GM23338 (cell line): ENCODE measurements at regions not wholly inside any gene's neighbourhood (a gene's known extent, or its start where the extent isn't known, plus 50 kb on each side); places are given as distances from the start of the nearest gene placed in this dataset.

Experiments
- ATAC-seq: fragments of 200-7000 bp; cut with Tn5 transposase; 3 replicates; pipeline ENCODE4 v1.9.1; 2020
- DNase-seq: peaks from one replicate; pipeline ENCODE4 v3.0.0-alpha.2; 2015; ENCODE audit warnings: low spot score
- H2AFZ ChIP-seq: fragments of 200-600 bp; sonication (generic); 2 replicates; pipeline ENCODE4 v1.8.0; 2016; ENCODE audit warnings: antibody characterized with exemption, mild to moderate bottlenecking, moderate library complexity
- H3F3A ChIP-seq: fragments of 200-600 bp; sonication (generic); replicated peaks from 2 replicates; pipeline ENCODE4 v1.8.0; 2017; ENCODE audit warnings: antibody characterized with exemption, mixed run types, low read depth
- H3K27ac ChIP-seq: fragments of 200-600 bp; sonication (generic); 2 replicates; pipeline ENCODE4 v1.6.1; 2016; ENCODE audit warnings: low read depth
- H3K27me3 ChIP-seq: fragments of 200-600 bp; sonication (generic); 2 replicates; pipeline ENCODE4 v1.8.0; 2016; ENCODE audit warnings: mild to moderate bottlenecking, mixed run types, moderate library complexity; ENCODE audit not compliant: insufficient read depth
- H3K36me3 ChIP-seq: fragments of 200-600 bp; sonication (generic); 2 replicates; pipeline ENCODE4 v1.8.0; 2016; ENCODE audit warnings: mild to moderate bottlenecking; ENCODE audit not compliant: insufficient read depth
- H3K4me1 ChIP-seq: fragments of 200-600 bp; sonication (generic); 2 replicates; pipeline ENCODE4 v1.8.0; 2016; ENCODE audit warnings: mild to moderate bottlenecking, moderate library complexity; ENCODE audit not compliant: insufficient read depth
- H3K4me2 ChIP-seq: fragments of 200-600 bp; sonication (generic); 2 replicates; pipeline ENCODE4 v1.7.1; 2017; ENCODE audit warnings: mixed run types
- H3K4me3 ChIP-seq: fragments of 200-600 bp; sonication (generic); 2 replicates; pipeline ENCODE4 v1.6.1; 2016; ENCODE audit warnings: mixed run types
- H3K79me2 ChIP-seq: fragments of 200-600 bp; sonication (generic); replicated peaks from 2 replicates; pipeline ENCODE4 v1.8.0; 2017; ENCODE audit warnings: mild to moderate bottlenecking; ENCODE audit not compliant: insufficient read depth
- H3K9me2 ChIP-seq: fragments of 200-600 bp; sonication (generic); 2 replicates; pipeline ENCODE4 v1.8.0; 2017; ENCODE audit not compliant: insufficient read depth
- H4K20me1 ChIP-seq: fragments of 200-600 bp; sonication (generic); replicated peaks from 2 replicates; pipeline ENCODE4 v1.8.0; 2017; ENCODE audit warnings: mild to moderate bottlenecking; ENCODE audit not compliant: insufficient read depth
- H3K27ac Mint-ChIP-seq: 2 replicates; pipeline ENCODE4 v1.8.0; 2020; ENCODE audit warnings: inconsistent platforms, mild to moderate bottlenecking, moderate library complexity, mixed read lengths
- H3K27me3 Mint-ChIP-seq: 3 replicates; pipeline ENCODE4 v1.8.0; 2022; ENCODE audit warnings: low read depth, mild to moderate bottlenecking, moderate library complexity, mixed read lengths, inconsistent platforms; ENCODE audit not compliant: insufficient read depth, poor library complexity
- H3K36me3 Mint-ChIP-seq: 3 replicates; pipeline ENCODE4 v1.8.0; 2021; ENCODE audit warnings: low read depth, mild to moderate bottlenecking, inconsistent platforms, moderate library complexity, mixed read lengths
- H3K4me1 Mint-ChIP-seq: 3 replicates; pipeline ENCODE4 v1.8.0; 2020; ENCODE audit warnings: mild to moderate bottlenecking, inconsistent platforms, mixed read lengths
- H3K4me3 Mint-ChIP-seq: 3 replicates; pipeline ENCODE4 v1.8.0; 2021; ENCODE audit warnings: moderate library complexity, mild to moderate bottlenecking, inconsistent platforms, mixed read lengths
- H3K9me3 Mint-ChIP-seq: 3 replicates; pipeline ENCODE4 v1.8.0; 2020; ENCODE audit warnings: moderate library complexity, mild to moderate bottlenecking, inconsistent platforms, mixed read lengths
- CREB1 ChIP-seq: fragments of 250-450 bp; sonication (Bioruptor Pico); IDR thresholded peaks from 2 replicates; pipeline ENCODE4 v1.5.0; 2020; ENCODE audit warnings: low read depth, mild to moderate bottlenecking, moderate library complexity
- EZH2 ChIP-seq: fragments of 200-600 bp; sonication (generic); IDR thresholded peaks from one replicate; pipeline ENCODE4 v1.8.0; 2017; ENCODE audit warnings: antibody characterized with exemption, mild to moderate bottlenecking, low read depth; ENCODE audit not compliant: unreplicated experiment
- EZH2phosphoT487 ChIP-seq: fragments of 200-600 bp; sonication (generic); IDR thresholded peaks from one replicate; pipeline ENCODE4 v1.8.1; 2018; ENCODE audit warnings: antibody characterized with exemption; ENCODE audit not compliant: unreplicated experiment
- JUNB ChIP-seq: IDR thresholded peaks from one replicate; pipeline ENCODE4 v1.6.1; 2016; ENCODE audit warnings: antibody characterized with exemption; ENCODE audit not compliant: unreplicated experiment
- NANOG ChIP-seq: IDR thresholded peaks from 2 replicates; pipeline ENCODE4 v1.6.1; 2016; ENCODE audit warnings: antibody characterized with exemption, borderline replicate concordance
- POLR2AphosphoS5 ChIP-seq: IDR thresholded peaks from 2 replicates; pipeline ENCODE4 v1.6.1; 2016; ENCODE audit warnings: antibody characterized with exemption, low read depth
- STAT1 ChIP-seq: IDR thresholded peaks from one replicate; pipeline ENCODE4 v1.6.1; 2016; ENCODE audit warnings: antibody characterized with exemption; ENCODE audit not compliant: unreplicated experiment
- ZNF114 ChIP-seq: fragments of 250-450 bp; sonication (Bioruptor Pico); IDR thresholded peaks from 2 replicates; pipeline ENCODE4 v1.5.0; 2020; ENCODE audit warnings: mild to moderate bottlenecking, moderate library complexity
- ZNF331 ChIP-seq: fragments of 250-450 bp; sonication (Bioruptor Pico); IDR thresholded peaks from 2 replicates; pipeline ENCODE4 v1.5.0; 2020; ENCODE audit warnings: low read depth, mild to moderate bottlenecking, moderate library complexity
- TF ChIP-seq, protein P1 (sequence below): IDR thresholded peaks from one replicate; pipeline ENCODE4 v1.6.1; 2018; ENCODE audit warnings: antibody characterized with exemption; ENCODE audit not compliant: unreplicated experiment
- TF ChIP-seq, protein P2 (sequence below): fragments of 250-450 bp; sonication (Bioruptor Pico); IDR thresholded peaks from 2 replicates; pipeline ENCODE4 v1.5.0; 2020; ENCODE audit warnings: mild to moderate bottlenecking, moderate library complexity
- TF ChIP-seq, protein P3 (sequence below), 2 experiments: fragments of 200-600 bp in 1 of 2; sonication (generic) in 1 of 2; conservative IDR thresholded peaks; 2 replicates each; pipeline versions ENCODE4 v1.5.1 to v1.6.1; 2016 to 2017; ENCODE audit warnings: antibody characterized with exemption in 2 of 2, low read depth in 2 of 2, mild to moderate bottlenecking in 2 of 2, moderate library complexity in 1 of 2
- TF ChIP-seq, protein P4 (sequence below): IDR thresholded peaks from 2 replicates; pipeline ENCODE4 v1.6.1; 2016; ENCODE audit warnings: antibody characterized with exemption

DNA sequence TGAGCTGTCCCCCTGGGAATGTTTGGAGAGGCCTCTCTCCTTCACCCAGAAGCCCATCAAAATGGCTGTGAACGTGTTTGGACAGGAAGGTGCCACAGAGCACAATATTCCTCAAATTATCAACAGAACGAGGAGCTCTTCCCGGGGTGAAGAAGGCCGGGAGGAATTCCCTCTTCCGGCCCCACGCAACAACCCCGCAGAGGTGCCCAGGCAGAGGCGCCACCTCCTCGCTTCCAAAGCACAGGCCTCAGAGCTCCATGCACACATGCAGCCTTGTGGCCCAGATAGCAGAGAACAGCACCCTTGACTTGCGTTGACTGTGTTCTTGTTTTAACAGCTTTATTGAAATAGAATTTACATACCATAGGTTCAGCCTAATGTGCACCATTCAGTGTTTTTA lies 152.5 kb upstream of the SALL3 start:
- no peaks in the 10 kb centered on the region for H4K20me1 ChIP-seq
- ATAC-seq (no peak), DNase-seq (no peak)
- H3K27ac ChIP-seq, result no peak overlapping the region
- H3K4me1 Mint-ChIP-seq, result no peaks in the 10 kb centered on the region
- no peaks in the 10 kb centered on the region for H3F3A ChIP-seq
- no peaks in the 10 kb centered on the region for H3K27me3 ChIP-seq
- peaks cover 4% of the 10 kb centered on the region for H3K27me3 Mint-ChIP-seq
- peaks cover 90% of the 10 kb centered on the region for H3K9me3 Mint-ChIP-seq
- no peaks in the 10 kb centered on the region for H3K79me2 ChIP-seq
- H2AFZ ChIP-seq, result no peak overlapping the region
- H3K4me3 Mint-ChIP-seq, result no peak overlapping the region
- H3K4me2 ChIP-seq, result no peak overlapping the region
- H3K9me2 ChIP-seq, result no peaks in the 10 kb centered on the region
- peaks cover 36% of the 10 kb centered on the region for H3K36me3 Mint-ChIP-seq
- no peak overlapping the region for H3K4me3 ChIP-seq
- H3K36me3 ChIP-seq, result no peaks in the 10 kb centered on the region
- TF ChIP-seq EZH2phosphoT487, result no peak
- TF ChIP-seq, protein P1, sequence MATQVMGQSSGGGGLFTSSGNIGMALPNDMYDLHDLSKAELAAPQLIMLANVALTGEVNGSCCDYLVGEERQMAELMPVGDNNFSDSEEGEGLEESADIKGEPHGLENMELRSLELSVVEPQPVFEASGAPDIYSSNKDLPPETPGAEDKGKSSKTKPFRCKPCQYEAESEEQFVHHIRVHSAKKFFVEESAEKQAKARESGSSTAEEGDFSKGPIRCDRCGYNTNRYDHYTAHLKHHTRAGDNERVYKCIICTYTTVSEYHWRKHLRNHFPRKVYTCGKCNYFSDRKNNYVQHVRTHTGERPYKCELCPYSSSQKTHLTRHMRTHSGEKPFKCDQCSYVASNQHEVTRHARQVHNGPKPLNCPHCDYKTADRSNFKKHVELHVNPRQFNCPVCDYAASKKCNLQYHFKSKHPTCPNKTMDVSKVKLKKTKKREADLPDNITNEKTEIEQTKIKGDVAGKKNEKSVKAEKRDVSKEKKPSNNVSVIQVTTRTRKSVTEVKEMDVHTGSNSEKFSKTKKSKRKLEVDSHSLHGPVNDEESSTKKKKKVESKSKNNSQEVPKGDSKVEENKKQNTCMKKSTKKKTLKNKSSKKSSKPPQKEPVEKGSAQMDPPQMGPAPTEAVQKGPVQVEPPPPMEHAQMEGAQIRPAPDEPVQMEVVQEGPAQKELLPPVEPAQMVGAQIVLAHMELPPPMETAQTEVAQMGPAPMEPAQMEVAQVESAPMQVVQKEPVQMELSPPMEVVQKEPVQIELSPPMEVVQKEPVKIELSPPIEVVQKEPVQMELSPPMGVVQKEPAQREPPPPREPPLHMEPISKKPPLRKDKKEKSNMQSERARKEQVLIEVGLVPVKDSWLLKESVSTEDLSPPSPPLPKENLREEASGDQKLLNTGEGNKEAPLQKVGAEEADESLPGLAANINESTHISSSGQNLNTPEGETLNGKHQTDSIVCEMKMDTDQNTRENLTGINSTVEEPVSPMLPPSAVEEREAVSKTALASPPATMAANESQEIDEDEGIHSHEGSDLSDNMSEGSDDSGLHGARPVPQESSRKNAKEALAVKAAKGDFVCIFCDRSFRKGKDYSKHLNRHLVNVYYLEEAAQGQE, result no peak
- TF ChIP-seq ZNF114 (CRISPR knock-in tag), result no peak
- no peak for TF ChIP-seq JUNB
- TF ChIP-seq POLR2AphosphoS5, result no peak
- TF ChIP-seq STAT1, result no peak
- TF ChIP-seq, protein P2, sequence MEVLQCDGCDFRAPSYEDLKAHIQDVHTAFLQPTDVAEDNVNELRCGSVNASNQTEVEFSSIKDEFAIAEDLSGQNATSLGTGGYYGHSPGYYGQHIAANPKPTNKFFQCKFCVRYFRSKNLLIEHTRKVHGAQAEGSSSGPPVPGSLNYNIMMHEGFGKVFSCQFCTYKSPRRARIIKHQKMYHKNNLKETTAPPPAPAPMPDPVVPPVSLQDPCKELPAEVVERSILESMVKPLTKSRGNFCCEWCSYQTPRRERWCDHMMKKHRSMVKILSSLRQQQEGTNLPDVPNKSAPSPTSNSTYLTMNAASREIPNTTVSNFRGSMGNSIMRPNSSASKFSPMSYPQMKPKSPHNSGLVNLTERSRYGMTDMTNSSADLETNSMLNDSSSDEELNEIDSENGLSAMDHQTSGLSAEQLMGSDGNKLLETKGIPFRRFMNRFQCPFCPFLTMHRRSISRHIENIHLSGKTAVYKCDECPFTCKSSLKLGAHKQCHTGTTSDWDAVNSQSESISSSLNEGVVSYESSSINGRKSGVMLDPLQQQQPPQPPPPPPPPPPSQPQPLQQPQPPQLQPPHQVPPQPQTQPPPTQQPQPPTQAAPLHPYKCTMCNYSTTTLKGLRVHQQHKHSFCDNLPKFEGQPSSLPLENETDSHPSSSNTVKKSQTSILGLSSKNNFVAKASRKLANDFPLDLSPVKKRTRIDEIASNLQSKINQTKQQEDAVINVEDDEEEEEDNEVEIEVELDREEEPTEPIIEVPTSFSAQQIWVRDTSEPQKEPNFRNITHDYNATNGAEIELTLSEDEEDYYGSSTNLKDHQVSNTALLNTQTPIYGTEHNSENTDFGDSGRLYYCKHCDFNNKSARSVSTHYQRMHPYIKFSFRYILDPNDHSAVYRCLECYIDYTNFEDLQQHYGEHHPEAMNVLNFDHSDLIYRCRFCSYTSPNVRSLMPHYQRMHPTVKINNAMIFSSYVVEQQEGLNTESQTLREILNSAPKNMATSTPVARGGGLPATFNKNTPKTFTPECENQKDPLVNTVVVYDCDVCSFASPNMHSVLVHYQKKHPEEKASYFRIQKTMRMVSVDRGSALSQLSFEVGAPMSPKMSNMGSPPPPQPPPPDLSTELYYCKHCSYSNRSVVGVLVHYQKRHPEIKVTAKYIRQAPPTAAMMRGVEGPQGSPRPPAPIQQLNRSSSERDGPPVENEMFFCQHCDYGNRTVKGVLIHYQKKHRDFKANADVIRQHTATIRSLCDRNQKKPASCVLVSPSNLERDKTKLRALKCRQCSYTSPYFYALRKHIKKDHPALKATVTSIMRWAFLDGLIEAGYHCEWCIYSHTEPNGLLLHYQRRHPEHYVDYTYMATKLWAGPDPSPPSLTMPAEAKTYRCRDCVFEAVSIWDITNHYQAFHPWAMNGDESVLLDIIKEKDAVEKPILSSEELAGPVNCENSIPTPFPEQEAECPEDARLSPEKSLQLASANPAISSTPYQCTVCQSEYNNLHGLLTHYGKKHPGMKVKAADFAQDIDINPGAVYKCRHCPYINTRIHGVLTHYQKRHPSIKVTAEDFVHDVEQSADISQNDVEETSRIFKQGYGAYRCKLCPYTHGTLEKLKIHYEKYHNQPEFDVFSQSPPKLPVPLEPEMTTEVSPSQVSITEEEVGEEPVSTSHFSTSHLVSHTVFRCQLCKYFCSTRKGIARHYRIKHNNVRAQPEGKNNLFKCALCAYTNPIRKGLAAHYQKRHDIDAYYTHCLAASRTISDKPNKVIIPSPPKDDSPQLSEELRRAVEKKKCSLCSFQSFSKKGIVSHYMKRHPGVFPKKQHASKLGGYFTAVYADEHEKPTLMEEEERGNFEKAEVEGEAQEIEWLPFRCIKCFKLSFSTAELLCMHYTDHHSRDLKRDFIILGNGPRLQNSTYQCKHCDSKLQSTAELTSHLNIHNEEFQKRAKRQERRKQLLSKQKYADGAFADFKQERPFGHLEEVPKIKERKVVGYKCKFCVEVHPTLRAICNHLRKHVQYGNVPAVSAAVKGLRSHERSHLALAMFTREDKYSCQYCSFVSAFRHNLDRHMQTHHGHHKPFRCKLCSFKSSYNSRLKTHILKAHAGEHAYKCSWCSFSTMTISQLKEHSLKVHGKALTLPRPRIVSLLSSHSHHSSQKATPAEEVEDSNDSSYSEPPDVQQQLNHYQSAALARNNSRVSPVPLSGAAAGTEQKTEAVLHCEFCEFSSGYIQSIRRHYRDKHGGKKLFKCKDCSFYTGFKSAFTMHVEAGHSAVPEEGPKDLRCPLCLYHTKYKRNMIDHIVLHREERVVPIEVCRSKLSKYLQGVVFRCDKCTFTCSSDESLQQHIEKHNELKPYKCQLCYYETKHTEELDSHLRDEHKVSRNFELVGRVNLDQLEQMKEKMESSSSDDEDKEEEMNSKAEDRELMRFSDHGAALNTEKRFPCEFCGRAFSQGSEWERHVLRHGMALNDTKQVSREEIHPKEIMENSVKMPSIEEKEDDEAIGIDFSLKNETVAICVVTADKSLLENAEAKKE (CRISPR knock-in tag), result no peak
- TF ChIP-seq NANOG, result no peak
- TF ChIP-seq EZH2, result no peak
- no peak for TF ChIP-seq CREB1
- no peak for TF ChIP-seq ZNF331 (CRISPR knock-in tag)
- TF ChIP-seq, protein P3, sequence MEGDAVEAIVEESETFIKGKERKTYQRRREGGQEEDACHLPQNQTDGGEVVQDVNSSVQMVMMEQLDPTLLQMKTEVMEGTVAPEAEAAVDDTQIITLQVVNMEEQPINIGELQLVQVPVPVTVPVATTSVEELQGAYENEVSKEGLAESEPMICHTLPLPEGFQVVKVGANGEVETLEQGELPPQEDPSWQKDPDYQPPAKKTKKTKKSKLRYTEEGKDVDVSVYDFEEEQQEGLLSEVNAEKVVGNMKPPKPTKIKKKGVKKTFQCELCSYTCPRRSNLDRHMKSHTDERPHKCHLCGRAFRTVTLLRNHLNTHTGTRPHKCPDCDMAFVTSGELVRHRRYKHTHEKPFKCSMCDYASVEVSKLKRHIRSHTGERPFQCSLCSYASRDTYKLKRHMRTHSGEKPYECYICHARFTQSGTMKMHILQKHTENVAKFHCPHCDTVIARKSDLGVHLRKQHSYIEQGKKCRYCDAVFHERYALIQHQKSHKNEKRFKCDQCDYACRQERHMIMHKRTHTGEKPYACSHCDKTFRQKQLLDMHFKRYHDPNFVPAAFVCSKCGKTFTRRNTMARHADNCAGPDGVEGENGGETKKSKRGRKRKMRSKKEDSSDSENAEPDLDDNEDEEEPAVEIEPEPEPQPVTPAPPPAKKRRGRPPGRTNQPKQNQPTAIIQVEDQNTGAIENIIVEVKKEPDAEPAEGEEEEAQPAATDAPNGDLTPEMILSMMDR (conservative IDR thresholded peaks at IDR 0.05; ENCODE audit: low read depth in 2 of 2), result no peak
- TF ChIP-seq, protein P4, sequence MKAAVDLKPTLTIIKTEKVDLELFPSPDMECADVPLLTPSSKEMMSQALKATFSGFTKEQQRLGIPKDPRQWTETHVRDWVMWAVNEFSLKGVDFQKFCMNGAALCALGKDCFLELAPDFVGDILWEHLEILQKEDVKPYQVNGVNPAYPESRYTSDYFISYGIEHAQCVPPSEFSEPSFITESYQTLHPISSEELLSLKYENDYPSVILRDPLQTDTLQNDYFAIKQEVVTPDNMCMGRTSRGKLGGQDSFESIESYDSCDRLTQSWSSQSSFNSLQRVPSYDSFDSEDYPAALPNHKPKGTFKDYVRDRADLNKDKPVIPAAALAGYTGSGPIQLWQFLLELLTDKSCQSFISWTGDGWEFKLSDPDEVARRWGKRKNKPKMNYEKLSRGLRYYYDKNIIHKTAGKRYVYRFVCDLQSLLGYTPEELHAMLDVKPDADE, result no peak
- H3K4me1 ChIP-seq, result no peaks in the 10 kb centered on the region
- no peak overlapping the region for H3K27ac Mint-ChIP-seq
